22Rv1 (cell line): ENCODE measurements at regions not wholly inside any gene's neighbourhood (a gene's known extent, or its start where the extent isn't known, plus 50 kb on each side); places are given as distances from the start of the nearest gene placed in this dataset.

ENCODE experiments used
- H3K27ac ChIP-seq: fragments of 450-650 bp; 2 replicates; pipeline ENCODE4 v1.5.1; 2017
- CTCF ChIP-seq: fragments of 450-650 bp; IDR thresholded peaks from 2 replicates; pipeline ENCODE4 v1.5.1; 2017; ENCODE audit warnings: mild to moderate bottlenecking
- ZFX ChIP-seq: fragments of 450-650 bp; IDR thresholded peaks from 2 replicates; pipeline ENCODE4 v1.6.1; 2017; ENCODE audit warnings: antibody characterized with exemption, borderline replicate concordance

GRCh38 chr2:12871694-12872315 lies 155.1 kb downstream of the TRIB2 start:
- TF ChIP-seq ZFX (no peak), CTCF (no peak)
- no peak overlapping the region for H3K27ac ChIP-seq

- TF ChIP-seq CTCF (no peak), ZFX (no peak)
- no peak overlapping the region for H3K27ac ChIP-seq
Measured at GRCh38 chr2:12877761-12878160, 161.0 kb downstream of the TRIB2 start.

GRCh38 chr2:12879649-12880048 lies 162.9 kb downstream of the TRIB2 start:
- H3K27ac ChIP-seq: no peak overlapping the region
- TF ChIP-seq ZFX (no peak), CTCF (no peak)

GRCh38 chr2:12881952-12882351 lies 165.2 kb downstream of the TRIB2 start:
- no peak overlapping the region for H3K27ac ChIP-seq
- TF ChIP-seq CTCF: no peak
- no peak for TF ChIP-seq ZFX

GRCh38 chr2:12882393-12882792 lies 165.7 kb downstream of the TRIB2 start:
- TF ChIP-seq ZFX: no peak
- H3K27ac ChIP-seq: no peak overlapping the region

GRCh38 chr2:12883906-12884305 lies 167.2 kb downstream of the TRIB2 start:
- TF ChIP-seq ZFX (no peak), CTCF (no peak)
- H3K27ac ChIP-seq: no peak overlapping the region

GRCh38 chr2:12884713-12885282 lies 168.1 kb downstream of the TRIB2 start:
- H3K27ac ChIP-seq: no peak overlapping the region
- TF ChIP-seq CTCF: no peak
- TF ChIP-seq ZFX: no peak

- TF ChIP-seq CTCF: no peak
- no peak for TF ChIP-seq ZFX
- no peak overlapping the region for H3K27ac ChIP-seq
Measured at GRCh38 chr2:12890066-12890465, 173.3 kb downstream of the TRIB2 start.
